ENCODE measurements at regions not wholly inside any gene's neighbourhood (a gene's known extent, or its start where the extent isn't known, plus 50 kb on each side); places are given as distances from the start of the nearest gene placed in this dataset.
"Not testable (repeated sequence)": the region's sequence is repeated elsewhere in the genome, so short reads cannot be mapped to it uniquely, and the experiment has no call there.

DNA sequence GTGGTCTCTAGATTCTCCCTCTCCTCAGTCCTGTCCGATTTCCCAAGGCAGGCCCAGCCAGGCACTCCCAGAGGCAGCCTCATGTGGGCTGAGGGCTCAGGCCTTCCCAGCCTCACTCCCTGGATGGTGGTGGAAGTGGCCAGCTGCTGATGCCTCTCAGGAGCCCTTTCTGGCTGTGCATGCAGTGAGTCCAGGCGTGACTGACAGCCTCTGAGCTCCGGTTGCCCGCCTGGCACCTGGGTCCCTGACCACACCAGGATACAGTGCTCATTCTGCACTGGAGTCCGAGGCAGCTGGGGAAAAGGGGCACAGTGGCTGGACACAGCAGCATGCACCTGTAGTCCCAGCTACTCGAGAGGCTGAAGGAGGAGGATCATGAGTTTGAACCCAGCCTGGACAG is 132.6 kb downstream of the CUL2 start:
- no peak for DNase-seq (ENCODE audit: low read depth, low spot score)
- no peak overlapping the region for H3K27ac ChIP-seq

DNA sequence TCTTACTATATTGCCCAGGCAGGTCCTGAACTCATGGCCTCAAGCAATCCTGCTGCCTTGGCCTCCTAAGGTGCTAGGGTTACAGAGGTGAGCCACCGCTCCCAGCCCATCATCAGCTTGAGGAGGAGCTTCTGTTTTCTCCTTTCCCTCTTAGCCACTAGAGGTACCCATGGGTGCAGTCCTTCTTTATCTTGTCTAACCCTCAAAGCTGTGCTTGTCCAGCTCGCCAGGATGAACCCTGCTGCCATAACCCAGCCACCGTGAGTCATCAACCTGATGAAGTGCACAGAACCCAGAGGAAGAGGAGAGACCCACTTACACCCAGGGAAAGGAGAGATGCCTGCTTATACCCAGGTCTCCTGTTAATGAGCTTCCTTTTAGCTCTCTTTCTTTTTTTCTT is 133.4 kb downstream of the CUL2 start:
- no peak overlapping the region for H3K27ac ChIP-seq
- no peak for DNase-seq (ENCODE audit: low read depth, low spot score)

DNA sequence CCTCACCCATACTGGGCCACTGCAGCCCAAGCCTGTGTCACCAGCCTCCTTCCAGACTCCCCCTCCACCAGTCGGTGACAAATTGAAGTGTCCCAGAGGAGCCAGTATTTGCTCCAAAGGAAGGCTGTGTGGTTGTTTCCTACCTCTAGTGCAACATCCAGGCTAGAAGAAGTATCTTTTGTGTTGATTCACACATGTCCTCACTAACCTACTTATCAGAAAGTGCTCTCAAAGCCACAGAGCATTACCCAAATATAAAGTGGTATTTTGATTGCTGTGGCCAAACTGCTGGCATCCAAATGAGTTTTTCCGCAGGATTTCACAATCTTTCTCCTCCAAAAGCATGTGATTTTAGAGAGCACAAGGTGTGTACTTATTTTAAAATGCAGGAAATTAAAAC is 134.8 kb downstream of the CUL2 start:
- no peak for DNase-seq (ENCODE audit: low read depth, low spot score)
- no peak overlapping the region for H3K27ac ChIP-seq

DNA sequence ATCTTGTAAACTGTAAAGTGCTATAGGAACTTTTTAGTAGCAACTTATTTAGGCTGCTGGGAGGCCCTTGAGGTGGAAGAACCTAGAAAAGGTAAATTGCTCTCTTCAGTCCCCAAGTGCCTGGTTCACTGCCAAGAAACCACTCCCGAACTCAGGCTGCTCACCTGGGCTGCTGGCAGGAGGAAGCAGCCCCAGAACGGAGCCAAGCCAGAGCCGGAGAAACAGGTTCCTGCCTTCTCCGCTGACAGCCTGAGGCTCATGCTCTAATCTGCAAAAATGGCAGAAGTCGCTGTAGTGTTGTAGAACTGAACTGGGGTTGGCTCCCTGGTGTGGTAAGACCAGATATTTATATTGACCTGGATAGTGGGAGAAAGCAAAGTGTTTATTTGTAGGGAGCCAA is 136.0 kb downstream of the CUL2 start:
- DNase-seq (ENCODE audit: low read depth, low spot score) = peak; percentile 82
- H3K27ac ChIP-seq = peak overlapping the region; percentile 21

DNA sequence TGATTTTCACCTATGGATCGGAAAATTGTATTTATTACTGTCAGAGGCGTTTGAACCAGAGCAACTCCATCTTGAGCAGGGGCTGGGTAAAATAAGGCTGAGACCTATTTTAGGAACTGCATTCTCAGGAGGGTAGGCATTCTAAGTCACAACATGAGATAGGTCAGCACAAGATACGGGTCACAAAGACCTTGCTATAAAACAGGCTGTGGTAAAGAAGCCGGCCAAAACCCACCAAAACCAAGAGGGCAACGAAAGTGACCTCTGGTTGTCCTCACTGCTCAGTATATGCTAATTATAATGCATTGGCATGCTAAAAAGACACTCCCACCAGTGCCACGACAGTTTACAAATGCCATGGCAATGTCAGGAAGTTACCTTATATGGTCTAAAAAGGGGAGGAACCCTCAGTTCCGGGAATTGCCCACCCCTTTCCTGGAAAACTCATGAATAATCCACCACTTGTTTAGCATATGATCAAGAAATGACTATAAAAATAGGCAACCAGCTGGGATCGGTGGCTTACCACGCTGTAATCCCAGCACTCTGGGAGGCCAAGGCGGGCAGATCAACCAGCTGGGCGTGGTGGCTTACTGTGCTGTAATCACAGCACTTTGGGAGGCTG is 136.3 kb upstream of the PARD3 start:
- DNase-seq (ENCODE audit: low read depth, low spot score); H3K27ac ChIP-seq: not testable (repeated sequence)

DNA sequence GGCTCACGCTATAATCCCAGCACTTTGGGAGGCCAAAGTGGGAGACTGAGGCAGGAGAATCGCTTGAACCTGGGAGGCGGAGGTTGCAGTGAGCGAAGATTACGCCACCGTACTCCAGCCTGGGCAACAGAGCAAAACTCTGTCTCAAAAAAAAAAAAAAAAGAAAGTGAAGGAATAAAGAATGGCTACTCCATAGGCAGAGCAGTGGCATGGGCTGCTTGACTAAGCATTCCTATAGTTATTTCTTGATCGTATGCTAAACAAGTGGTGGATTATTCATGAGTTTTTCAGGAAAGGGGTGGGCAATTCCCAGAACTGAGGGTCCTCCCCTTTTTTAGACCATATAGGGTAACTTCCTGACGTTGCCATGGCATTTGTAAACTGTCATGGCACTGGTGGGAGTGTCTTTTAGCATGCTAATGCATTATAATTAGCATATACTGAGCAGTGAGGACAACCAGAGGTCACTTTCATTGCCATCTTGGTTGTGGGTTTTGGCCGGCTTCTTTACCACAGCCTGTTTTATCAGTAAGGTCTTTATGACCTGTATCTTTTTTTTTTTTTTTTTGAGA is 130.9 kb upstream of the PARD3 start:
- not testable (repeated sequence) for DNase-seq (ENCODE audit: low read depth, low spot score); H3K27ac ChIP-seq

DNA sequence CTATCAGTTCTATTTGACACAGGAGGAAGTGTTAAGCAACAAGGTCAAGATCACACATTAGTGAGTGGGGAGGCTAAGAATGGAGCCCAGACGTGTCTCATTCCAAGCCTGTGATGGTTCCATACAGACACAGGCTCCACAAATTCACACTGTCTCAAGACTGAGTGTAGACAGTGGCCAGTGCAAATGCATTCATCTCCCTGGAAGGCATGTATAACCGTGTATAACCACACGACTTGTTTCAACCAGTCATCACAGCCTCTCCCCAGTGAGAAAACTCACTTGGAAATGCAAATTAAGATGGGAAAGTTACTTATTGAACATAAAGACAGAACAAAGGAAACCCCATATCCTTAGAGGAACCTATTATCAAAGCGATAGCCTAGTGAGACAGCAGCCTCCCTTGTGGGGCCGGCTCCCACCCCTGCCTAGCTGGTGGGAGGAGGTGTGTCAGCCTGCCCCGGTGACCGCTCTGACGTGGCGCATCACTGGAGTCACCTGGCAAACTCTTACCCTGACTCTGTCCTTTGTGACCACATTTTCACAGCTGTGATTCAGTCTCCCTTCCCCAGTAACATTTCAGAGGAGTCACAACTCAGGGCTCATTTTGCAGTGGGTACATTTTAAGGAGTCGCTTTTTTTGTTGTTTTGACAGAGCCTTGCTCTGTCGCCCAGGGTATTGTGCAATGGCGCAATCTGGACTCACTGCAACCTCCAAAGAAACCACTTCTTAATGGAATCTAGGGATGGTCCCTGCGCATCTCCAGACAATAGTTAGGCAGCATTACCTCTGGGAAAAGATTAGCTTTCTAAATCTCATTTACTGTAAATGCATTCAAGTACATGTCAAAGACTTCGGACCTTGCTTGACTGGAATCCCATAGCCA is 126.6 kb upstream of the PARD3 start:
- peak; percentile 88 for DNase-seq (ENCODE audit: low read depth, low spot score)
- peak overlapping the region; percentile 90 for H3K27ac ChIP-seq

DNA sequence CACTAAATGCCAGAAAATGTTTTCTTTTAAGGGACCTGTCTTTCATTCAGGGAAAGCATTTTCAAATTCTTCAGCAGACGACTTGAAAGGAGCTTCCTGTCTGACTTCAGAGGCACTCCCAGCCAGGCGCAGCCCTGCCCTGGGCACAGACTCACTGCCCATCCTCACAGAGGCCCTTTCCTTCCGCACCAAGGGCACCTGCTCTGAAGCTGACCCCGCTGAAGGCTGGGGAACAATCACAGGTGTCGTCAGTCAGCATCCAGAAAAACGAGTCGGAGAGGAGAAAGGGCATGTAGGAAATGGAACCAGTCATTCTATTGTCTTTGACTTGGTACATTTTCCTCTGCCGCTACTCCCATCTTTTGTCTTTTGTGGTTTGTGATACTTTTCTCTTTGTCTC is 125.3 kb upstream of the PARD3 start:
- DNase-seq (ENCODE audit: low read depth, low spot score) = no peak
- H3K27ac ChIP-seq = peak overlapping the region; percentile 90

DNA sequence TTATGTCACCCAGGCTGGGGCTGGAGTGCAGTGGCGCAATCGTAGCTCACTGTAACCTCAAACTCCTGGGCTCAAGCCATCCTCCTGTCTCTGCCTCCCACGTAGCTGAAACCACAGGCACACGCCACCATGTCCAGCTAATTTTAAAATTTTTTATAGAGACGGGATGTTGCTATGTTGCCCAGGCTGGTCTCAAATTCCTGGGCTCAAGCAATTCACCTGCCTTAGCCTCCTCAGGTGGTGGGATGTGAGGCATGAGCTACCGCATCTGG is 123.2 kb upstream of the PARD3 start:
- DNase-seq (ENCODE audit: low read depth, low spot score) = no peak
- H3K27ac ChIP-seq = no peak overlapping the region

DNA sequence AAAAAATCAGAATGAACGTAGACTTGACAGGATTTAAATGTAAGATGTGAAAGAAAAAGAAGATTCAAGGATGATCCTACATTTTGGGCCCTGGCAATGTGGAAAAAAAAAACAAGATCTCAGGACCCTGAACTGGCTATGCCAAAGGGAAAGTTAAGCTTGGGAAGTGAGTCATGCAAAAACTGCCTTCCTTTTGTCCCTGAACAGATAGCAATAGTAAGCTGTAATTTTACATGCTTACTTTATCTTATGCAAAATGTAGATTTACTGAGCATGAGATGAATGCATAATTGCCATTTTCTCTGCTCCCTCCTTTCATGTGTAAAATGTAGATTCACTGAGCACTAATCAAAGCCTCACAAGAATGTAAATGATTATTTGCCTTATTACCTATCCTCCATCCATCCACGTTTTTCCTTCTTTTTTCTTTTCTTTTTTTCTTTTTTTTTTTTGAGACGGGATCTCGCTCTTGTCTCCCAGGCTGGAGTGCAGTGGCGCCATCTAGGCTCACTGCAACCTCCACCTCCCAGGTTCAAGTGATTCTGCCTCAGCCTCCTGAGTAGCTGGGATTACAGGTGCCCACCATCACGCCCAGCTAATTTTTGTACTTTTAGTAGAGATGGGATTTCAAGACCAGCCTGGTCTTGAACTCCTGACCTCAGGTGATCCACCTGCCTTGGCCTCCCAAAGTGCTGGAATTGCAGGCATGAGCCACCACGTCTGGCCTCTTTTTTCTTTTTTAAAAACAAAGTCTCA is 122.7 kb upstream of the PARD3 start:
- not testable (repeated sequence) for H3K27ac ChIP-seq; DNase-seq (ENCODE audit: low read depth, low spot score)

DNA sequence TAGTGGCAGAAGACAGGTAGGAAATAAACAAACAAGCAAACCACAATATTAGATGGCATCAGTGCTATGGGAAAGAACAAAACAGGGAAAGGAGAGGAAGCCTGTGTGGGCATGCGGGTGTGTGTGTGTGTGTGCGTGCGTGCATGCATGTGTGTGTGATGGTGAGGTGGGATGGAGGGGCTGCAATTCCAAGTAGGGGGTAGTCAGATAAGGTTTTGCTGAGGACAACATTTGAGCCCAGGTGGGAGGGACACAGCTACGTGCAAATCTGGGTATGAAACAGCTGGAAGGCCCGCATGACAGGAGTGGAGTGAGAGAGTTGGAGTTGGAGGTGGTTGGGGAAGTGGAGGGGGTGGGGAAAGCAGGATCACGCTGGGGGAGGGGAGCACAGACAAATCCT is 121.0 kb upstream of the PARD3 start:
- DNase-seq (ENCODE audit: low read depth, low spot score) = no peak
- H3K27ac ChIP-seq = no peak overlapping the region

DNA sequence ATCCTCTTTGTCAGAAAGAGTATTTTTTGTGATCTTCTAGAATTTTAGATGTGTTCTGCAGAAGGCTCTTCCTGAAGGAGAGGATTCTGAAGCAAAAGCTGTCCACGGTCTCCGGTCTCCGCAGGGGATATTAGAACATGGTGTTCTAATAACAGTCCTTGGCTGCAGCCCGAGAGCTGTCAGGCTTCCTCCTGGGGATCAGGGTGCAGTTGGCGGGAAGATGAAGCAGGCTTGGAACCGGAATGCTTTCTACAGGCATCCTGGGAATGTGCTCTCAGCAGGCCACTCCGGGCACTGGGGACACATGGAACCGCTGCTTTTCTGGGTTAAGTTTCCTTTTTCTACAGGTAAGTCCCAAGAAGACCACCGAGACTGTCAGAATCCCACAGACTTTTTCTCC is 118.6 kb upstream of the PARD3 start:
- DNase-seq (ENCODE audit: low read depth, low spot score) = no peak
- no peak overlapping the region for H3K27ac ChIP-seq

DNA sequence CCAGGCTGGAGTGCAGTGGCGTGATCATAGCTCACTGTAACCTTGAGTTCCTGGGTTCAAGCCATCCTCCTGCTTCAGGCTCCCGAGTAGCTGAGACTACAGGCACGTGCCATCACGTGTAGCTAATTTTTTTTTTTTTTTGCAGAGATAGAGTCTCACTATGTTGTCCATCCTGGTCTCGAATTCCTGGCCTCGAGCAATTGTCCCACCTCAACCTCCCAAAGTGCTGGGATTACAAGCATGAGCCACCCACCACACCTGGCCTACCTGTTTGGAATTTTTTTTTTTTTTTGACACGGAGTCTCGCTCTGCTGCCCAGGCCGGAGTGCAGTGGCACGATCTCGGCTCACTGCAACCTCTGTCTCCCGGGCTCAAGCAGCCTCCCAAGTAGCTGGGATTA is 117.1 kb upstream of the PARD3 start:
- DNase-seq (ENCODE audit: low read depth, low spot score) = no peak
- no peak overlapping the region for H3K27ac ChIP-seq

DNA sequence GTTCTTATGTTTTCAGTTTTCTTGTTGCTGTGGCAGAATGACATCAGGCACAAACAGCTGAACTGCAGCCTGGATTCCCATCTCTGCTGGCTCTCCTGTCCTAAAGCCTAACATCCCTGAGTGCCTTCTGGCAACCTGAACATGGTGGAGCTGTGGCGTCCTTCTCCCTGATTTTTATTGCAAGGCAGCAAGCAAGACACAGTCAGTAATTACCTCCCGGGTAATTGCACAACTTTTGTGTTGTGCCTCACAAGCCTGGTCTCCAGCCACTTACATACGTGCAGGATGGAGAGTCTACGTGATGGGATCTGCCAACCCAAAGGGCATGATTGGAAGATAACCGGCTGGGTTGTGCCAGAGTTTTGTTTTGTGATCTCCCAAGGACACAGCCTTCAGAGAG is 116.1 kb upstream of the PARD3 start:
- no peak overlapping the region for H3K27ac ChIP-seq
- no peak for DNase-seq (ENCODE audit: low read depth, low spot score)

DNA sequence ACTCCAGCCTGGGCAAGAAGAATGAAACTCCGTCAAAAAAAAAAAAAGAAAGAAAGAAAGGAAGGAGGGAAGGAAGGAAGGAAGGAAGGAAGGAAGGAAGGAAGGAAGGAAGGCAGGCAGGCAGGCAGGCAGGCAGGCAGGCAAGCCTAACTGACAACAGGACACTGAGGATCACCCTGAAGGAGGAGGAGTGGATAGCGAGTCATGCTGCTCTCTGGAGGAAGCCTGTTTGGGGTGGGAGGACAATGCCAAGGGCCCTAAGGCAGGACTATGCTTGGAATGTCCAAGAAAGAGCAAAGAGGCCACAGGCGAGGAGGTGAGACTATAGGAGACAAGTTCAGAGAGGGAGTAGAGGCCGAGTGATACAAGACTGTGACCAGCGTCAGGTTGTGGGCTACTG is 107.0 kb upstream of the PARD3 start:
- no peak overlapping the region for H3K27ac ChIP-seq
- no peak for DNase-seq (ENCODE audit: low read depth, low spot score)

DNA sequence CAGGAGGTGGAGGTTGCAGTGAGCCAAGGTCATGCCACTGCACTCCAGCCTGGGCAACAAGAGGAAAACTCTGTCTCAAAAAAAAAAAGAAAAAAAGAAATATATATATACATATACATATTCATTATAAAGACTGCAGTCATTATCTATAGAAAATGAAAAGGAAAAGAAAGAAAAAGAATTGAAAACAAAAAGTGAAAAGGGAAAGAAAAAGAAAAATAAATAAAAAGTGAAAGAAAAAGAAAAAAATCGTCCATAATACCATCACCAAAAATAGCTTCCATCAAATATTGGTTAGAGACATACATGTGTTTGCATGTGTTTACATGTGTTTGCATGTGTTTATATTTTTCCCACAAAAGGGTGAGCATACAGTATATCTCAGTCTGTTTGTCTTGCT is 105.5 kb upstream of the PARD3 start:
- H3K27ac ChIP-seq = no peak overlapping the region
- DNase-seq (ENCODE audit: low read depth, low spot score) = no peak

DNA sequence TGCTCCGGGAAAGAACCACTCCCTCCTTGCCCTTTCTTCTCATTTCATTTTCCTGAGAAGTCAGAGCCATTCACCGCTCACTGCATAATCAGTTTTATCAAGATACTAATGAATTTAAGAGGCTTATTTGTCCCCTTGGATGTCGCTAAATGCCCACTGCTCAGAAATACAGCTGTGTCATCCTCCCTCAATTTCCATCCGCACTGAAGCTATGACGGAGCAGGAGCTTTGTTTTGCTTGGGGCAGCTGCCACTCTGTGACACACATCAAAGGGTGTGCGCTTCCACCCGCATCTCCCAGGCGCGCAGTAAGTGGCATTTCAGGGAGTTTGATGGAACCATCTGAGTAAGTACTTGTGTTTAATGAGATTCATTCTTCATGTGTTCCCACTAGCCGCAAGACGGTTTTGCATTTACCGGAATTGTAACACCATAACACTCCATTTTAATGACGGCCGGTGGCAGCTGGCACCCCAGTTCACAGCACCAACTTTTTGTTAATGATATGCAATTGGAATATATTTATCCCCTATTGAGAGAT is 103.8 kb upstream of the PARD3 start:
- DNase-seq (ENCODE audit: low read depth, low spot score) = no peak
- no peak overlapping the region for H3K27ac ChIP-seq

DNA sequence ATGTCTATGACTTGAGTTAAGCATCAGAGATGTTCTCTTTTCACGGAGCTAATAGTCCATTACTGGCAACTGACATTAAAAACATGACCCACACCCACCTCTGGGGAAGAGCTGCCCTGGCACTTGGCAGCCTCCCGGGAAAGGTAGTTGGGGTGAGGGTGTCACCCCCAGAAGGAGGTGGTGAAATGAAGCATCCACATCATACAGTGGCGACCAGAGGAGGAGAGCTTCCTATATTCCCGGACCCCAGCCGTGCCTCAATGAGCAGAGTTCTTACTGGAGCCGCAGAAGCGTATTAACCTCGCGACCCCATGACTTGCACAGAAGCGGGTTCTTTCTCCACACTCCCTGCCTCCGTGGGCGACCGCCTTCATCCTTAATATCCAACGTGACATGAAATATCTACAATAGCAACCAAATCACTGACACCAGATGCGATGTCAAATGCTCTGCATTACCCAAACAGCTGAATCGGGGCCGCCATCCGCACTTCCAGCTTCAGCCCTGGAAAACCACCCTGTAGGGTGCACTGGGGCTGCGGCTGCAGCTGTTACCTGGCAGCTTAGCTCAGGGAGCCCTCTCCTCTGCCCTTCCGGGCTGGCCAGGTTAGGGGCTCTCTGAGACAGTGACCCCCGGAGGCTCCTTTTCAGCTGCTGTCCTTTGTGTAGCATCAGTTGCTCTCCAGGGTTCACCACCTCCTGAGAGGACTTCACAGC is 103.1 kb upstream of the PARD3 start:
- no peak for DNase-seq (ENCODE audit: low read depth, low spot score)
- no peak overlapping the region for H3K27ac ChIP-seq

DNA sequence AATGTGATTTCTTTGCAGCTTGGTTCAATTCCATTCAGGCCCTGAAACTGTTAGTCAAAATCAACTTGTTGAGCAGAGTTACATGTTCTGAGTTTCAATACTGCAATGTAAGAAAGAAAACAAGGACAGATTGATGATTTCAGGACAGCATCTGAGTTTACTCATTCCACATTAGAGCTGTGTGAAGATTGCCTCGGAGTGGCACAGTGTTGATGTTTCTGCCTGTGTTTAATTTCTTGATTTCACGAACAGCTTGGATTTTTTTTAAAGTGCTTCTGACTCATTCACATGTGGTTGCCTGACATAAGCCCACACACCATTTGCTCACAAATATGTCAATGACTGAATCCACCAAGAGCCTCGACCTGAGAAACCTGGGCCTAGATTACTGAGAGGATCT is 101.2 kb upstream of the PARD3 start:
- peak; percentile 56 for DNase-seq (ENCODE audit: low read depth, low spot score)
- H3K27ac ChIP-seq = no peak overlapping the region

DNA sequence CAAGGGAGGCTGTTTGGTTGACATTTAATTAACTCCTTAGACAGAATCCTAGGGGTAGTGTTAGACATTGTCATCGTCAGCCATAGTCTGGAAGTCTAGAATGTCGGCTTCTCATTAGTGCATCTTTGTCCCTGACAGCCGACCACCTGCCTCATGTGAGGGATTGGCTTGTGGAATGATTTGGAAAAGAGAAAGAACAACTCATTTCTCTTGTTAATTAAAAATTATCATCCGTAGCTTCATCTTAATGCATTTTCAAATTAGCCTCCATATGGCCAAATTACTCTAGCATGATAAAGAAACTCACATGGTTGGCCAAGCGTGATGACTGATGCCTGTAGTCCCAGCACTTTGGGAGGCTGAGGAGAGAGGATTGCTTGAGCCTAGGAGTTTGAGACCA is 97.7 kb upstream of the PARD3 start:
- DNase-seq (ENCODE audit: low read depth, low spot score) = no peak
- H3K27ac ChIP-seq = no peak overlapping the region

All from epithelial cell of prostate (primary cell).